ENCODE measurements at regions not wholly inside any gene's neighbourhood (a gene's known extent, or its start where the extent isn't known, plus 50 kb on each side); places are given as distances from the start of the nearest gene placed in this dataset.

DNA sequence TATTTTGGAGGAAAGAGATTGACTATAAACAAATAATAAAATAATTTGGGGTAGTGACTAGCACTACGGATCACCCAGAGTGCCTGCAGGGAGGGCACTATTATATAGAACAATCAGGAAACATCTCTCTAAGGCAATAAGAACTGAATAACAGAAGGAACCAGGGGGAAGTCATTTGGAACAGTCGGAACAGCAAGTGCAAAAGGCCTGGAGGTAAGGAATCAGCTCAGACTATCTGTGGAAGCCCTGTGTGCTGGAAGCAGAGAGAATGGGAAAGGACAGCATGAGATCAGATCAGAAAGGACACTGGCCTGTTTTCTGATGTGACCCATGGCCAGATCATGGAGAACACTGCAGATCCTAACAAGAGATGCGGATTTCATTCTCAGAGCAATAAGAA is 357.6 kb downstream of the EFNA5 start:
- H3K4me1 ChIP-seq = no peaks in the 10 kb centered on the region
- no peaks in the 10 kb centered on the region for H3K36me3 ChIP-seq
- TF ChIP-seq Cebpa-rat (IDR thresholded peaks at IDR 0.05) = no peak
- H4K20me1 ChIP-seq = no peaks in the 10 kb centered on the region
- H3K9ac ChIP-seq = no peak overlapping the region
- H3K27ac ChIP-seq = no peak overlapping the region
- no peaks in the 10 kb centered on the region for H3K9me3 ChIP-seq (replicated peaks in 1 of 11)
- H3K4me3 ChIP-seq = no peak overlapping the region
- H3K27me3 ChIP-seq = no peaks in the 10 kb centered on the region
- H3K4me2 ChIP-seq = no peak overlapping the region

DNA sequence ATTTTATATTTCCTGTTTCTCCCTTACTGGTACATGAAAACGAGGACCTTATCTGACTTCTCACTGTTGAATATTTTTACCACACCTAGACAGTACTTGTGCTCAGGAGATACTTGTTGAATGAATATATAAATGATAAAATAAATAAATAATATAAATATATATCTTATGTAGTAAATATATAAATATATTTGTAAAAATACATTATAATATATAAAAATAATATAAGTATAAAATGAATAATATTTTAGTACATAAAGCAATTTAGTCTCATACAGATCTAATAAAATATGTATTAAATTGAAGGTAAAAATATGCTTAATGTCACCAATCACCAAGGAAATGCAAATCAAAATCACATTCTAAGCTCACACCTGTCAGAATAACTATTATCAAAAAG is 360.6 kb downstream of the EFNA5 start:
- Histone ChIP-seq H4K20me1 (no peaks in the 10 kb centered on the region), H3K9ac (no peak overlapping the region), H3K27ac (no peak overlapping the region), H3K36me3 (no peaks in the 10 kb centered on the region), H3K4me2 (no peak overlapping the region), H3K9me3 (replicated peaks in 1 of 11) (no peaks in the 10 kb centered on the region), H3K27me3 (no peaks in the 10 kb centered on the region), H3K4me1 (no peaks in the 10 kb centered on the region), H3K4me3 (no peak overlapping the region)
- no peak for TF ChIP-seq Cebpa-rat (IDR thresholded peaks at IDR 0.05)

DNA sequence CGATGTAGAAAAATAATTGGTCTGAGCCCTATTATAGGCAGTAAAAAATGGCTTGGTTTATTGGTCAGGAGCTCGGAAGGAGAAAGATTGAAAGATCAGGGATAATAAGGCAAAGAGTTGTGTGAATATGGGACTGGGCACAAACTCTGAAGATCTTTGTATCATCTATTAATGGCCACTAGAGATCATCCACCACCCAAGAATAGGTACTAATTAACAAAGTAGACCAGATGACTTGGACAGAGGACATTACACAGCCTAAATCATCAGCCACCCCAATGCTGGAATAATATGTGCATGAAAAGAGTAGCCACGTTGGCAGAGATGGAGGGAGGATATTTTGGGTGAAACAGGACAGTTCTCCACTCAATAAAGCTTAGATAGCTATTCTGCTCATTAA is 364.1 kb downstream of the EFNA5 start:
- Histone ChIP-seq H4K20me1 (no peaks in the 10 kb centered on the region), H3K9me3 (replicated peaks in 1 of 11) (no peaks in the 10 kb centered on the region), H3K4me3 (no peak overlapping the region), H3K27me3 (no peaks in the 10 kb centered on the region), H3K9ac (no peak overlapping the region), H3K36me3 (no peaks in the 10 kb centered on the region), H3K4me1 (peaks cover 0 to 11% (median 0%) of the 10 kb centered on the region in 10 experiments; a peak in 4 of 20 replicates), H3K4me2 (no peak overlapping the region), H3K27ac (no peak overlapping the region)
- no peak for TF ChIP-seq Cebpa-rat (IDR thresholded peaks at IDR 0.05)

DNA sequence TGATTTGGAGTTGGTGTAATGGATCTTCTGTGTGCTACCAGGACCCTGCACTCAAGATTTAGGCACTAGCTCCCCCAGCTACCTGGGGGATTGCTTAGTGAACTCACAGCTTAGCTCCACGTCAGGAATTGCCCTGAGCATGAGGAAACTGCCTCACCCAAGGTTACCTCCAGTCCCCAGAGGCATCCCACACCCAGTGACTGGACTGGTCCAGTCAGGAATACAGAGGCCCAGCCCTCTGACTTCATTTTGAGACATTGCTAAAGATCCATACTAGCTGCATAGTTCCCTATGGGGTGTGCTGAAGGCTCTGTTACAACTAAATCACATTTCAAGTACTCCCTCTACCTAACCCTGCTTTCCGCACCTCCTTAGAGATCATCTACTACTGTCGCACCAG is 364.7 kb downstream of the EFNA5 start:
- no peak overlapping the region for H3K4me2 ChIP-seq
- no peaks in the 10 kb centered on the region for H4K20me1 ChIP-seq
- H3K9ac ChIP-seq = no peak overlapping the region
- no peak overlapping the region for H3K4me3 ChIP-seq
- H3K36me3 ChIP-seq = no peaks in the 10 kb centered on the region
- no peak overlapping the region for H3K27ac ChIP-seq
- no peak for TF ChIP-seq Cebpa-rat (IDR thresholded peaks at IDR 0.05)
- no peaks in the 10 kb centered on the region for H3K27me3 ChIP-seq
- no peaks in the 10 kb centered on the region for H3K9me3 ChIP-seq (replicated peaks in 1 of 11)
- peaks cover 0 to 17% (median 0%) of the 10 kb centered on the region in 10 experiments; a peak in 4 of 20 replicates for H3K4me1 ChIP-seq

DNA sequence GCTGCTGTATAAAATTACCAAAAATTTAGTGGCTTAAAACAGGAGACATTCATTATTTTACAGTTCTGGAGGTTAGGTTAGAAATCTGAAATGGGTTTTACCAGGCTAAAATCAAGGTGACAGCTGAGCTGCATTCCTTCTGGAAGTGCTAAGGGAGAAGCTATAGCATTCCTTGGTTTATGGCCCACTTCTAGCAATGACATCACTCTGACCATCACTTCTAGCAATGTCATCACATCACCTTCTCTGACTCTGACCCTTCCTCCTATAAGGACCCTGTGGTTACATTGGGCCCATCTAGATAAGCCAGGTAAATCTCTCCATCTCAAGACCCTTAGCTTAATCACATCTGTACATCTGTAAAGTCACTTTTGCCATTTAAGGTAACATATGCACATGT is 366.1 kb downstream of the EFNA5 start:
- H3K9ac ChIP-seq = no peak overlapping the region
- no peak for TF ChIP-seq Cebpa-rat (IDR thresholded peaks at IDR 0.05)
- no peak overlapping the region for H3K27ac ChIP-seq
- H4K20me1 ChIP-seq = no peaks in the 10 kb centered on the region
- peaks cover 0 to 21% (median 0%) of the 10 kb centered on the region in 10 experiments; a peak in 4 of 20 replicates for H3K4me1 ChIP-seq
- H3K27me3 ChIP-seq = no peaks in the 10 kb centered on the region
- no peak overlapping the region for H3K4me3 ChIP-seq
- no peaks in the 10 kb centered on the region for H3K36me3 ChIP-seq
- no peaks in the 10 kb centered on the region for H3K9me3 ChIP-seq (replicated peaks in 1 of 11)
- H3K4me2 ChIP-seq = no peak overlapping the region

DNA sequence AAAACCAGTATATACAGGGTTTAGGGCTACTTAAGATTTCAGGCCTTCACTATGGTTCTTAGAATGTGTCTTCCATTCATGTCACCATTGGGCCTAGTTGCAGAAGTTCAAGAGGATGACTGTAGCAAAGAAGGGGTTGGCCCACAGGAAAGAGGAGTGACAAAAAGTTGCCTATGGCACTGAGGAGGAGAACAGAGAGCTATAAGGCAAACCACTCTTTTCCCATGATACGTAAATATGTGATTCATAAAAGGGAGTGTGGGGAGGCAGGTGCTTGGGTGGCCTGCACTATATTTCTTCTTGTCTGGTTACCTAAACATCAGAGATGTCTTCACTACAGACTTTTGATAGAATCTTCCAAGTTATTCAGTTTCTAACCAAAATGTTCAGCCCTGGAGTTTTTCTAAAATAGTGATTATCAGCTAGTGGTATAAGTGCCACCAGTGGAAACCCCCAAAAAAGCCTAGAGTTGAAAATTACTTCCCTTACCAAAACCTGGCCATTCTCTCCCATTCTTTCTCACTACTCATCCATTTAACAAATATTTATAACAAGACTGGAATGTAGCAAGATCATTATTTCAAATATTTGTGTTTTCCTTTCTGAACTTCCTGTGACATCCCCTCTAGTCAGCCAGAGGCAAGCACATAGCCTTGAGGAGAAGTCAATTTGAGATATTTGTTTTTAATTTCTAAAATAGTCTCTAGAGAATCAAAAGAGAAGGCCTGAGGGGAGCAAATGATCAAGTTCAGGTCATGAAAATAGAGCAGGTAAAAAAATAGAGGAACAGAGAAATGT is 367.4 kb downstream of the EFNA5 start:
- H3K27ac ChIP-seq = no peak overlapping the region
- H3K4me1 ChIP-seq = peaks cover 0 to 21% (median 0%) of the 10 kb centered on the region in 10 experiments; a peak in 4 of 20 replicates
- no peaks in the 10 kb centered on the region for H3K9me3 ChIP-seq (replicated peaks in 1 of 11)
- H3K36me3 ChIP-seq = no peaks in the 10 kb centered on the region
- H3K27me3 ChIP-seq = peaks cover 0 to under 1% (median 0%) of the 10 kb centered on the region in 11 experiments; a peak in 1 of 22 replicates
- no peak overlapping the region for H3K4me2 ChIP-seq
- H4K20me1 ChIP-seq = no peaks in the 10 kb centered on the region
- no peak for TF ChIP-seq Cebpa-rat (IDR thresholded peaks at IDR 0.05)
- H3K4me3 ChIP-seq = no peak overlapping the region
- no peak overlapping the region for H3K9ac ChIP-seq

DNA sequence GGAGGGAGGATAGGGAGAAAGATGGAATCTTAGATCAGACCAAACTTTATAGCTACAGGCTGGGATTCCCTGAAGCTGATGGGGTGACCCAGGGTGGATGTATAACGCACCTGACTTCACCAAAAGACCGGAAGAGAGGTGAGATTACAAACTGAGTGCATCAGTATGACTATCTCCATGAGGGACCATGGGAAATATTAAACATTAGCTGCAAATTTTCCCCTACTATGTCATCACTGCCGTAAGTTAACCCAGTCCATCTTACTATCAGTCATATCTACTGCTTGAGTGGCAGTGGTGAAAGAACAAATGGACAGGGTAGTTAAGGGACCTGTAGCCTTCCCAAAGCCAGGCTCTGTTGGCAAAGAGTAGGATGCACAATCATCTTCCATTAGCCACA is 368.3 kb downstream of the EFNA5 start:
- Histone ChIP-seq H3K27ac (0 out of 22 replicates have a peak overlapping the region, but pooled peaks of 1 of the 11 experiments have one; percentile 12), H3K4me2 (peak overlapping the region in 2 of 11 experiments; percentile 31 to 50; a peak in 4 of 22 replicates), H3K36me3 (no peaks in the 10 kb centered on the region), H3K9ac (no peak overlapping the region), H3K4me3 (no peak overlapping the region), H3K9me3 (replicated peaks in 1 of 11) (no peaks in the 10 kb centered on the region), H3K27me3 (peaks cover 0 to 9% (median 0%) of the 10 kb centered on the region in 11 experiments; a peak in 1 of 22 replicates), H3K4me1 (peaks cover 0 to 21% (median 0%) of the 10 kb centered on the region in 10 experiments; a peak in 4 of 20 replicates), H4K20me1 (no peaks in the 10 kb centered on the region)
- TF ChIP-seq Cebpa-rat (IDR thresholded peaks at IDR 0.05) = no peak

DNA sequence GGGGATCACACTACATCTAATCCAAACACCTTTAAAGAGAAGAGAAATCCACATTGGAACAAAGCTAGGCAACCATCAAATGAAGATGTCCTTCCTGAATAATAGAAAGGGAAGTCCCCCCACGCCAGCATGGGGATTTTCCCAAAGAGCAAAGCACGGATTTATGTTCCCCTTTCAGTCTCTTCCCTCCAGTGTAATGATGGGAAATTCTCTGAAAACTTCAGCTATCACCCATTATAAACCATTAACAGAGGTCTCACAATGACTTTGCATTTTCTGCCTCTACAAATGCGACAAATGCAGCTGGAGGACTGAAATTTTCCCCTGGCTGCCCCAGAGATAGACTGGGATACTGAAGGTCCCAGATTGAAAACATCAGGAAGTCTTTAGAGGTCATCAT is 368.7 kb downstream of the EFNA5 start:
- no peak for TF ChIP-seq Cebpa-rat (IDR thresholded peaks at IDR 0.05)
- no peak overlapping the region for H3K4me3 ChIP-seq
- 0 out of 22 replicates have a peak overlapping the region, but pooled peaks of 1 of the 11 experiments have one; percentile 12 for H3K27ac ChIP-seq
- H3K4me2 ChIP-seq = peak overlapping the region in 2 of 11 experiments; percentile 31 to 50; a peak in 4 of 22 replicates
- H3K9me3 ChIP-seq (replicated peaks in 1 of 11) = no peaks in the 10 kb centered on the region
- H4K20me1 ChIP-seq = no peaks in the 10 kb centered on the region
- H3K36me3 ChIP-seq = no peaks in the 10 kb centered on the region
- peaks cover 0 to 10% (median 0%) of the 10 kb centered on the region in 11 experiments; a peak in 1 of 22 replicates for H3K27me3 ChIP-seq
- H3K4me1 ChIP-seq = peaks cover 0 to 21% (median 0%) of the 10 kb centered on the region in 10 experiments; a peak in 4 of 20 replicates
- no peak overlapping the region for H3K9ac ChIP-seq

DNA sequence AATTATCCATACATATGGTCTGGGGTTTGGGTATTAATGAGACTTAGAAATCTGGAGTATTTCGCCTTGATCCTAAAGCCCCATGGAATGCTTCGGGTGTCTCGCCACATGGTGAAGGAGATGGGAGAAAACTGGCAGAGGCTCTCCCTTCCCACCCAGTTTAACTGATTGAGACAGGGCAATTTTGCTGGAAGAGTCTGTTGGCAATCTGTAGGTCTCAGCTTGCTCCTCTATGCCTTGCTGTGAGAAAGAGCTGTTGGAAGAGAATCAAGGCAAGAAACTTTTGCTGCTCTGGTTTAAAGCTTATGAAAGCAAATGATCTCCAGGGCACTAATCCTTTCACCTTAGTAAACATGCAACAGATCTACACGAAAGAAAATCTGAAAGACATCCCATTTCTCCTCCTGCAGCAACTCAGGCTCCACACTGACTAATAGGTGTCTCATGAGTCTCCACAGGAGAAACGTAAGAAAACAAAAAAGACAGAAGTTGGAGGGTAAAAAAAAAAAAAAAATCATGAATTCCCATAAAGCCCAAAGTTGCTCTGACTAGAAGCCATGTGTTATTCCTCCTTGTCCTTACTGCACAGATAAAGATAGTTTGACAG is 369.9 kb downstream of the EFNA5 start:
- Histone ChIP-seq H3K27me3 (peaks cover 0 to 10% (median 0%) of the 10 kb centered on the region in 11 experiments; a peak in 1 of 22 replicates), H3K4me1 (peaks cover 0 to 31% (median 9%) of the 10 kb centered on the region in 10 experiments; a peak in 14 of 20 replicates), H3K36me3 (no peaks in the 10 kb centered on the region), H3K4me3 (no peak overlapping the region), H3K27ac (no peak overlapping the region), H3K9me3 (replicated peaks in 1 of 11) (no peaks in the 10 kb centered on the region), H3K4me2 (peak overlapping the region in 1 of 11 experiments; percentile 31; a peak in 2 of 22 replicates), H4K20me1 (no peaks in the 10 kb centered on the region), H3K9ac (no peak overlapping the region)
- TF ChIP-seq Cebpa-rat (IDR thresholded peaks at IDR 0.05) = no peak
